KMS-11 (cell line): ENCODE measurements at regions not wholly inside any gene's neighbourhood (a gene's known extent, or its start where the extent isn't known, plus 50 kb on each side); places are given as distances from the start of the nearest gene placed in this dataset.

Experiments used
- H2AFZ ChIP-seq: fragments of 200-600 bp; sonication (generic); 2 replicates; pipeline ENCODE4 v1.6.1; 2016; ENCODE audit warnings: antibody characterized with exemption, mixed run types, low read depth
- H3K27ac ChIP-seq: fragments of 200-600 bp; sonication (generic); 2 replicates; pipeline ENCODE4 v1.6.1; 2016; ENCODE audit warnings: mild to moderate bottlenecking, mixed run types
- H3K27me3 ChIP-seq: fragments of 200-600 bp; sonication (generic); 2 replicates; pipeline ENCODE4 v1.6.1; 2017; ENCODE audit warnings: mild to moderate bottlenecking, low read depth, mixed run types, moderate library complexity; ENCODE audit not compliant: insufficient read depth
- H3K36me3 ChIP-seq: fragments of 200-600 bp; sonication (generic); 2 replicates; pipeline ENCODE4 v1.6.1; 2017; ENCODE audit warnings: mild to moderate bottlenecking, mixed run types; ENCODE audit not compliant: insufficient read depth
- H3K4me1 ChIP-seq: fragments of 200-600 bp; sonication (generic); 2 replicates; pipeline ENCODE4 v1.6.1; 2016; ENCODE audit warnings: mild to moderate bottlenecking, low read depth, mixed run types; ENCODE audit not compliant: poor library complexity, severe bottlenecking
- H3K4me2 ChIP-seq: fragments of 200-600 bp; sonication (generic); 2 replicates; pipeline ENCODE4 v1.7.0; 2016; ENCODE audit warnings: mild to moderate bottlenecking, mixed run types
- H3K4me3 ChIP-seq: fragments of 200-600 bp; sonication (generic); IDR thresholded peaks from 2 replicates; pipeline ENCODE4 v1.6.1; 2017; ENCODE audit warnings: low read depth, low read length, mixed read lengths; ENCODE audit not compliant: insufficient read depth
- H3K79me2 ChIP-seq: fragments of 200-600 bp; sonication (generic); 2 replicates; pipeline ENCODE4 v1.6.1; 2016; ENCODE audit warnings: low read depth, mixed run types; ENCODE audit not compliant: insufficient read depth
- H3K9ac ChIP-seq: fragments of 200-600 bp; sonication (generic); 2 replicates; pipeline ENCODE4 v1.6.1; 2016; ENCODE audit warnings: mild to moderate bottlenecking, mixed run types
- H4K20me1 ChIP-seq: fragments of 200-600 bp; sonication (generic); 2 replicates; pipeline ENCODE4 v1.6.1; 2016; ENCODE audit warnings: mild to moderate bottlenecking, mixed run types; ENCODE audit not compliant: insufficient read depth
- CTCF ChIP-seq: fragments of 200-600 bp; sonication (generic); conservative IDR thresholded peaks from 2 replicates; pipeline ENCODE4 v1.6.1; 2017; ENCODE audit warnings: low read depth, mild to moderate bottlenecking, antibody characterized with exemption, low read length, moderate library complexity, mixed read lengths

- Histone ChIP-seq H3K36me3 (no peaks in the 10 kb centered on the region), H2AFZ (no peak overlapping the region), H3K4me1 (no peaks in the 10 kb centered on the region), H3K4me2 (no peak overlapping the region), H3K27ac (no peak overlapping the region), H4K20me1 (no peaks in the 10 kb centered on the region), H3K27me3 (no peaks in the 10 kb centered on the region), H3K9ac (no peak overlapping the region), H3K79me2 (no peaks in the 10 kb centered on the region), H3K4me3 (no peak overlapping the region)
- no peak for TF ChIP-seq CTCF
These were observed 398.6 kb upstream of the DDI1 start for GRCh38 chr11:103637831-103638230.

- no peak overlapping the region for H3K27ac ChIP-seq
- no peaks in the 10 kb centered on the region for H3K79me2 ChIP-seq
- no peak overlapping the region for H3K9ac ChIP-seq
- H2AFZ ChIP-seq, result no peak overlapping the region
- no peak overlapping the region for H3K4me2 ChIP-seq
- no peak overlapping the region for H3K4me3 ChIP-seq
- no peaks in the 10 kb centered on the region for H4K20me1 ChIP-seq
- TF ChIP-seq CTCF, result no peak
- H3K36me3 ChIP-seq, result no peaks in the 10 kb centered on the region
- no peaks in the 10 kb centered on the region for H3K4me1 ChIP-seq
- H3K27me3 ChIP-seq, result no peaks in the 10 kb centered on the region
These were observed 391.8 kb upstream of the DDI1 start for GRCh38 chr11:103644676-103645075.

- Histone ChIP-seq H3K4me2 (no peak overlapping the region), H2AFZ (no peak overlapping the region), H3K4me3 (no peak overlapping the region), H4K20me1 (no peaks in the 10 kb centered on the region), H3K9ac (no peak overlapping the region), H3K79me2 (no peaks in the 10 kb centered on the region), H3K36me3 (no peaks in the 10 kb centered on the region), H3K27me3 (no peaks in the 10 kb centered on the region), H3K27ac (no peak overlapping the region), H3K4me1 (no peaks in the 10 kb centered on the region)
- no peak for TF ChIP-seq CTCF
These were observed 388.4 kb upstream of the DDI1 start for GRCh38 chr11:103648054-103648453.

GRCh38 chr11:103648670-103649400 lies 387.6 kb upstream of the DDI1 start:
- Histone ChIP-seq H2AFZ (no peak overlapping the region), H3K27ac (no peak overlapping the region), H3K27me3 (no peaks in the 10 kb centered on the region), H3K36me3 (no peaks in the 10 kb centered on the region), H3K4me3 (no peak overlapping the region), H3K4me1 (no peaks in the 10 kb centered on the region), H4K20me1 (no peaks in the 10 kb centered on the region), H3K4me2 (no peak overlapping the region), H3K79me2 (no peaks in the 10 kb centered on the region), H3K9ac (no peak overlapping the region)
- TF ChIP-seq CTCF, result no peak
